GM20000 (cell line): ENCODE measurements at regions not wholly inside any gene's neighbourhood (a gene's known extent, or its start where the extent isn't known, plus 50 kb on each side); places are given as distances from the start of the nearest gene placed in this dataset.
A peak's percentile ranks its signal among the peaks of the same experiment; 100 is the strongest.

Source experiments
- DNase-seq: peaks from one replicate; pipeline ENCODE4 v3.0.0; 2012; ENCODE audit warnings: low spot score
- TF ChIP-seq, protein P1 (sequence below): IDR thresholded peaks from 2 replicates; pipeline ENCODE4 v1.5.1; 2012; ENCODE audit warnings: mild to moderate bottlenecking, control low read depth; ENCODE audit errors: extremely low read depth, missing control alignments

DNA sequence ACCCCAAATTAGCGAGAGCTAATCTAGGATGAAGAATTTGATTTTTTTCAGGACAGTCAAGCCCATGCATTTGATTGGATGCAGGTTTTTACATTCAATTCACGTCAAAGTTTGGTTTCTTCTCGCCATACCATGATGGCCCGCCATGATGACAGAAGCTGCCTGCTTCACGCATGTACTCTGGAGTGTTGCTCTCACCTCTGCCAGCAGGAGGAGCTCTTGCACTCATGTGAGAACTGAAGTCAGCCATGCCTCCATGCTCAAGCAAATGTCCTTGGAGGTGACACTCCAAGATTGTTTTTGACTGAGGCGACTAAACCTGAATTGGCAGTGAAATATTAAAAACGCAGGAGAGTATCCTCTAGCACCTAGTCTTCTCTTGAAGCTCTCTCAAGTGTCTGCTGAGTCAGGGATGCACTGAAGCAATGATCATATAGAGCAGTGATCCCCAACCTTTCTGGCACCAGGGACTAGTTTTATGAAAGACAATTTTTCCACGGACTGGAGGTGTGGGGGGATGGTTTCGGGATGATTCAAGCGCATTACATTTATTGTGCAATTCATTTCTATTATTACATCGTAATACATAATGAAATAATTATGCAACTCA lies 120.9 kb downstream of the SAMMSON start:
- TF ChIP-seq, protein P1, sequence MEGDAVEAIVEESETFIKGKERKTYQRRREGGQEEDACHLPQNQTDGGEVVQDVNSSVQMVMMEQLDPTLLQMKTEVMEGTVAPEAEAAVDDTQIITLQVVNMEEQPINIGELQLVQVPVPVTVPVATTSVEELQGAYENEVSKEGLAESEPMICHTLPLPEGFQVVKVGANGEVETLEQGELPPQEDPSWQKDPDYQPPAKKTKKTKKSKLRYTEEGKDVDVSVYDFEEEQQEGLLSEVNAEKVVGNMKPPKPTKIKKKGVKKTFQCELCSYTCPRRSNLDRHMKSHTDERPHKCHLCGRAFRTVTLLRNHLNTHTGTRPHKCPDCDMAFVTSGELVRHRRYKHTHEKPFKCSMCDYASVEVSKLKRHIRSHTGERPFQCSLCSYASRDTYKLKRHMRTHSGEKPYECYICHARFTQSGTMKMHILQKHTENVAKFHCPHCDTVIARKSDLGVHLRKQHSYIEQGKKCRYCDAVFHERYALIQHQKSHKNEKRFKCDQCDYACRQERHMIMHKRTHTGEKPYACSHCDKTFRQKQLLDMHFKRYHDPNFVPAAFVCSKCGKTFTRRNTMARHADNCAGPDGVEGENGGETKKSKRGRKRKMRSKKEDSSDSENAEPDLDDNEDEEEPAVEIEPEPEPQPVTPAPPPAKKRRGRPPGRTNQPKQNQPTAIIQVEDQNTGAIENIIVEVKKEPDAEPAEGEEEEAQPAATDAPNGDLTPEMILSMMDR: peak; percentile 92
- DNase-seq: peak; percentile 67

DNA sequence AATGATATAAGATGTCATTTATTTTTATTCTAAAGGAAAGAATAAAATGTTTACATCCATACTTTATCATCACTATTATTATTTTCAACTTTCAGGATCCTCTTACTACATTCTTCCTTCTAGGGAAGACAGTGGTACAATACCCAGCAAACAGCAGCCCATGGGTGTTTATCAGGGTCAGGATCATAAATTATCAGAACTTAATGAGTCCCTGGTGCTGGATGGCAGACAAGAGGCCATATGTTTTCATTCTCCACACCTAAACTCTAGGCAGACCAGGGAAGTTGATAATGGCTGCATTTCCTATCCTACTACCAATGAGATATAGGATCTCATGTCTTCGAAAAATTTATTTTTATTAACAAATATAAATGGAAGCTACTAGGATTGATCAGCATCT lies 127.7 kb downstream of the SAMMSON start:
- TF ChIP-seq, protein P1: no peak
- no peak for DNase-seq

DNA sequence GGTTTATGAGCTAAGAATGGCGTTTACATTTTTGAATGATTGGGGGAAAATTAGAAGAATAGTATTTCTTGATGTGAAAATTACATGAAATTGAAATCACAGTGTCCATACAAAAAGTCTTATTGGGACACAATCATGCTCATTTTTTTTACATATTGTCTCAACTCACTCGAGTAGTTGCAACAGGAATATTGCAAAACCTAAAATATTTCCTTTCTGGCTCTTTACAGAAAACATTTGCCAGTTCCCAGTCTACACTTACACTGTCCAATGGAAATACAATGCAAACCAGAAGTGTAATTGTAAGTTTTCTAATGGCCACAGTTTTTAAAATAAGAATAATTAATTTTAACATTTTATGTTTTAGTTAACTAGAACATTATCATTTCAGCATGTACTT lies 137.8 kb downstream of the SAMMSON start:
- no peak for DNase-seq
- TF ChIP-seq, protein P1: no peak

DNA sequence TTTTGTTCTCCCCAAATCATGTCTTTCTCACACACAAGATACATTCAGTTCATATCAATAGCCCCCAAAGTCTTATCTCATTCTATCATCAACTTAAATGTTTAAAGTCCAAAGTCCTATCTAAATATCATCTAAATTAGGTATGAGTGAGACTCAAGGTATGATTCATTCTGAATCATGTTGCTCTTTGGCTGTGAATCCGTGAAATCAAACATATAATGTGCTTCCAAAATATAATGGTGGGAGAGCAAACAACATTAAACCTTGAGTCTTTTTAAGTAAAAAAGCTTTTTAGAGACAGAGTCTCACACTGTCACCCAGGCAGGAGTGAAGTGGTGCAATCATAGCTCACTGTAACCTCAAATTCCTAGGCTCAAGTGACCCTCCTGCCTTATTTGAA lies 139.1 kb downstream of the SAMMSON start:
- no peak for DNase-seq
- TF ChIP-seq, protein P1: no peak
